HCT116 (cell line): ENCODE measurements at regions not wholly inside any gene's neighbourhood (a gene's known extent, or its start where the extent isn't known, plus 50 kb on each side); places are given as distances from the start of the nearest gene placed in this dataset.

Source experiments
- CTCF ChIP-seq, 3 experiments: fragments of 200-600 bp in 1 of 3; sonication (generic) in 1 of 3; IDR thresholded peaks in 2 of 3; conservative IDR thresholded peaks in 1 of 3; 2 replicates each; pipeline ENCODE4 v1.5.1; 2012 to 2017; ENCODE audit warnings: low read depth in 2 of 3, low read length in 2 of 3, antibody characterized with exemption in 1 of 3, borderline replicate concordance in 1 of 3, control low read depth in 1 of 3, mild to moderate bottlenecking in 1 of 3, mixed read lengths in 1 of 3, mixed run types in 1 of 3, moderate library complexity in 1 of 3; ENCODE audit not compliant: insufficient read depth in 1 of 3
- ELF1 ChIP-seq: IDR thresholded peaks from 2 replicates; pipeline ENCODE4 v1.6.1; 2012; ENCODE audit warnings: low read depth, borderline replicate concordance
- EZH2 ChIP-seq: fragments of 200-600 bp; sonication (generic); IDR thresholded peaks from 2 replicates; pipeline ENCODE4 v1.6.1; 2017; ENCODE audit warnings: antibody characterized with exemption, mixed run types
- EZH2phosphoT487 ChIP-seq: fragments of 200-600 bp; IDR thresholded peaks from 2 replicates; pipeline ENCODE4 v1.6.1; 2018; ENCODE audit warnings: antibody characterized with exemption, borderline replicate concordance
- MAX ChIP-seq: IDR thresholded peaks from 2 replicates; pipeline ENCODE4 v1.6.1; 2012
- POLR2A ChIP-seq: IDR thresholded peaks from 2 replicates; pipeline ENCODE4 v1.7.0; 2011; ENCODE audit warnings: borderline replicate concordance; ENCODE audit not compliant: insufficient read depth, insufficient read length; ENCODE audit errors: extremely low read depth
- POLR2AphosphoS5 ChIP-seq: IDR thresholded peaks from 2 replicates; pipeline ENCODE4 v1.6.1; 2011; ENCODE audit warnings: mild to moderate bottlenecking, low read depth, low read length, moderate library complexity
- REST ChIP-seq: IDR thresholded peaks from 2 replicates; pipeline ENCODE4 v1.6.1; 2012; ENCODE audit warnings: low read depth
- SP1 ChIP-seq: IDR thresholded peaks from 2 replicates; pipeline ENCODE4 v1.6.1; 2012; ENCODE audit warnings: low read depth
- YY1 ChIP-seq: IDR thresholded peaks from 2 replicates; pipeline ENCODE4 v1.6.1; 2011; ENCODE audit warnings: low read length, low read depth, moderate library complexity, mild to moderate bottlenecking; ENCODE audit not compliant: insufficient replicate concordance; ENCODE audit errors: extremely low read depth
- ZFX ChIP-seq: fragments of 450-650 bp; IDR thresholded peaks from 2 replicates; pipeline ENCODE4 v1.6.1; 2017
- ZNF274 ChIP-seq: fragments of 200-500 bp; sonication (Bioruptor generic); IDR thresholded peaks from 2 replicates; pipeline ENCODE4 v1.6.1; 2014; ENCODE audit warnings: mild to moderate bottlenecking, low read depth, low read length, inconsistent platforms

GRCh38 chr12:91332302-91332701 lies 149.7 kb upstream of the DCN start:
- TF ChIP-seq CTCF (IDR thresholded peaks at IDR 0.05 in 2 of 3, conservative IDR thresholded peaks at IDR 0.05 in 1 of 3; ENCODE audit: borderline replicate concordance in 1 of 3, insufficient read depth in 1 of 3, low read depth in 2 of 3, low read length in 2 of 3) (no peak), EZH2 (no peak), POLR2AphosphoS5 (no peak), POLR2A (no peak), ELF1 (no peak), YY1 (no peak), SP1 (no peak), MAX (no peak), EZH2phosphoT487 (no peak), ZFX (no peak), ZNF274 (no peak), REST (no peak)
